HEK293 (cell line): ENCODE measurements at regions not wholly inside any gene's neighbourhood (a gene's known extent, or its start where the extent isn't known, plus 50 kb on each side); places are given as distances from the start of the nearest gene placed in this dataset.

ENCODE experiments used
- SP3 ChIP-seq: fragments of 450-650 bp; formaldehyde crosslinking; IDR thresholded peaks from 2 replicates; pipeline ENCODE4 v1.5.1; 2016; ENCODE audit warnings: missing biosample characterization, missing genetic modification characterization
- TF ChIP-seq, protein P1 (sequence below): fragments of 450-650 bp; formaldehyde crosslinking; IDR thresholded peaks from 2 replicates; pipeline ENCODE4 v1.5.1; 2016; ENCODE audit warnings: missing biosample characterization, missing genetic modification characterization

DNA sequence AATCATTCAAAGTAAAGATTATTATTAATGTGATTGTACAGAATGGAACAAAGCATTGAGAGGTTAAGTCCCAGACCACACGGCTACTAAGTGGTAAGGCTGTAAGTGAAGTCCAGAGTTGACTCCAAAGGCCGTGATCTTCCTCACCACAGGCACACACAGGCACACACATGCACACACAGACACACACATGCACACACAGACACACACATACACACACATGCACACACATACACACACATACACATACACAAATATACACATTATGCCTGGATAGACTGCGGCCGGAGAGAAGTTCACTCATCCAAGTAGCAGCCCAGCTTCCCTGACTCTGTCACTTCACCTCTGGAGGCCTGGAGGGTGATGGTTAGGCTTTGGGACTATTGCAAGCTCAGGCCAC lies 121.9 kb downstream of the HLX start:
- TF ChIP-seq SP3 (tag by site-specific recombination) = no peak
- TF ChIP-seq, protein P1, sequence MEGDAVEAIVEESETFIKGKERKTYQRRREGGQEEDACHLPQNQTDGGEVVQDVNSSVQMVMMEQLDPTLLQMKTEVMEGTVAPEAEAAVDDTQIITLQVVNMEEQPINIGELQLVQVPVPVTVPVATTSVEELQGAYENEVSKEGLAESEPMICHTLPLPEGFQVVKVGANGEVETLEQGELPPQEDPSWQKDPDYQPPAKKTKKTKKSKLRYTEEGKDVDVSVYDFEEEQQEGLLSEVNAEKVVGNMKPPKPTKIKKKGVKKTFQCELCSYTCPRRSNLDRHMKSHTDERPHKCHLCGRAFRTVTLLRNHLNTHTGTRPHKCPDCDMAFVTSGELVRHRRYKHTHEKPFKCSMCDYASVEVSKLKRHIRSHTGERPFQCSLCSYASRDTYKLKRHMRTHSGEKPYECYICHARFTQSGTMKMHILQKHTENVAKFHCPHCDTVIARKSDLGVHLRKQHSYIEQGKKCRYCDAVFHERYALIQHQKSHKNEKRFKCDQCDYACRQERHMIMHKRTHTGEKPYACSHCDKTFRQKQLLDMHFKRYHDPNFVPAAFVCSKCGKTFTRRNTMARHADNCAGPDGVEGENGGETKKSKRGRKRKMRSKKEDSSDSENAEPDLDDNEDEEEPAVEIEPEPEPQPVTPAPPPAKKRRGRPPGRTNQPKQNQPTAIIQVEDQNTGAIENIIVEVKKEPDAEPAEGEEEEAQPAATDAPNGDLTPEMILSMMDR = no peak
